Calu3 (cell line): ENCODE measurements at regions not wholly inside any gene's neighbourhood (a gene's known extent, or its start where the extent isn't known, plus 50 kb on each side); places are given as distances from the start of the nearest gene placed in this dataset.
"Not testable (repeated sequence)": the region's sequence is repeated elsewhere in the genome, so short reads cannot be mapped to it uniquely, and the experiment has no call there.

Experiments used
- BruUV-seq: library from RNA; stranded (reverse); fragments of 400-500 nt; replicated peaks from 2 replicates; lab custom pipeline; 2021; lab: Mats Ljungman, UMichigan
- CTCF ChIA-PET: fragments of 300-600 bp; sonication (Branson Sonifier 250); formaldehyde crosslinking; loops from one replicate; lab custom pipeline; 2022; ENCODE audit warnings: antibody characterized with exemption; lab: Charles Lee
- DNase-seq: peaks from one replicate; pipeline ENCODE4 v3.0.0; 2022
- H3K27ac Mint-ChIP-seq: one replicate; pipeline ENCODE4 v1.8.0; 2022; ENCODE audit warnings: mixed read lengths; ENCODE audit not compliant: unreplicated experiment
- H3K27me3 Mint-ChIP-seq: one replicate; pipeline ENCODE4 v1.8.0; 2022; ENCODE audit warnings: mixed read lengths; ENCODE audit not compliant: unreplicated experiment
- H3K36me3 Mint-ChIP-seq: one replicate; pipeline ENCODE4 v1.8.0; 2022; ENCODE audit warnings: mild to moderate bottlenecking, moderate library complexity, mixed read lengths; ENCODE audit not compliant: insufficient read depth, unreplicated experiment
- H3K4me1 Mint-ChIP-seq: one replicate; pipeline ENCODE4 v1.8.0; 2022; ENCODE audit warnings: mild to moderate bottlenecking, low read depth, mixed read lengths; ENCODE audit not compliant: unreplicated experiment
- H3K4me3 Mint-ChIP-seq: one replicate; pipeline ENCODE4 v1.8.0; 2022; ENCODE audit warnings: mild to moderate bottlenecking, low read depth, moderate library complexity, mixed read lengths; ENCODE audit not compliant: unreplicated experiment
- H3K9me3 Mint-ChIP-seq: one replicate; pipeline ENCODE4 v1.8.0; 2022; ENCODE audit warnings: low read depth, mixed read lengths; ENCODE audit not compliant: unreplicated experiment
- intact Hi-C: fragments of 100-400 bp; cut with micrococcal nuclease; formaldehyde crosslinking; loops from one replicate; pipeline ENCODE4 v1.10.0; 2022; ENCODE audit not compliant: unreplicated experiment
- TF ChIP-seq, protein P1 (sequence below): fragments of 200-600 bp; IDR thresholded peaks from one replicate; pipeline ENCODE4 v1.8.0; 2022; ENCODE audit warnings: antibody characterized with exemption; ENCODE audit not compliant: unreplicated experiment

DNA sequence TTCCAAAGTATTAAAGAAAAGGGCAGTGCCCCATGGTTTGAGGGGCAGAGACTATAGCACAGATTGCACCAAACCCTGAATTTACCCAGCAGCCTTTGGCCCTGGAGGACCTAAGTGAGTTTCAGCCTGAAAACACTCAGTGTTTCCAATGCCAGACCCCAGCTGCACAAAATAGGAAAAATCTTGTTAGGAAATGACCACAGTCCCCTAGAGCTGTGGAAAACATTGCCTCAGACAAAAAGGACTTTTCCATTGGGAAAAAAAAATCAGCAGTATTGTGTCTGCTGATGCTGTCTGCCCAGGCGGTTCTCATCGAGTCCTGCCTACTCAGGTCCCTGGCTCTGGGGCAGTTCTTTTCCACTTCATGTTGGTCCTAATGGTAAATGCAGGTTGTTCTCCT is 121.7 kb upstream of the DLG1 start:
- Mint-ChIP-seq H3K36me3 (peaks cover 5% of the 10 kb centered on the region), H3K4me3 (no peak overlapping the region), H3K4me1 (peaks cover 9% of the 10 kb centered on the region), H3K27ac (no peak overlapping the region), H3K9me3 (no peaks in the 10 kb centered on the region), H3K27me3 (peaks cover 15% of the 10 kb centered on the region)
- CTCF ChIA-PET, result interaction anchor here (0.6 kb wide), 1 partner anchor 1279 kb away, joined by 4 read pairs; no protein-coding TSS in a partner anchor
- no TSS peak for BruUV-seq
- intact Hi-C loops, result no loop called here
- DNase-seq, result no peak
- TF ChIP-seq, protein P1, sequence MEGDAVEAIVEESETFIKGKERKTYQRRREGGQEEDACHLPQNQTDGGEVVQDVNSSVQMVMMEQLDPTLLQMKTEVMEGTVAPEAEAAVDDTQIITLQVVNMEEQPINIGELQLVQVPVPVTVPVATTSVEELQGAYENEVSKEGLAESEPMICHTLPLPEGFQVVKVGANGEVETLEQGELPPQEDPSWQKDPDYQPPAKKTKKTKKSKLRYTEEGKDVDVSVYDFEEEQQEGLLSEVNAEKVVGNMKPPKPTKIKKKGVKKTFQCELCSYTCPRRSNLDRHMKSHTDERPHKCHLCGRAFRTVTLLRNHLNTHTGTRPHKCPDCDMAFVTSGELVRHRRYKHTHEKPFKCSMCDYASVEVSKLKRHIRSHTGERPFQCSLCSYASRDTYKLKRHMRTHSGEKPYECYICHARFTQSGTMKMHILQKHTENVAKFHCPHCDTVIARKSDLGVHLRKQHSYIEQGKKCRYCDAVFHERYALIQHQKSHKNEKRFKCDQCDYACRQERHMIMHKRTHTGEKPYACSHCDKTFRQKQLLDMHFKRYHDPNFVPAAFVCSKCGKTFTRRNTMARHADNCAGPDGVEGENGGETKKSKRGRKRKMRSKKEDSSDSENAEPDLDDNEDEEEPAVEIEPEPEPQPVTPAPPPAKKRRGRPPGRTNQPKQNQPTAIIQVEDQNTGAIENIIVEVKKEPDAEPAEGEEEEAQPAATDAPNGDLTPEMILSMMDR, result no peak

GRCh38 chr3:197419696-197420095 is 121.3 kb upstream of the DLG1 start:
- H3K27ac Mint-ChIP-seq, result no peak overlapping the region
- H3K9me3 Mint-ChIP-seq, result no peaks in the 10 kb centered on the region
- peaks cover 5% of the 10 kb centered on the region for H3K36me3 Mint-ChIP-seq
- TF ChIP-seq, protein P1, result no peak
- DNase-seq, result no peak
- CTCF ChIA-PET, result no interaction called here
- BruUV-seq, result no TSS peak
- peaks cover 9% of the 10 kb centered on the region for H3K4me1 Mint-ChIP-seq
- H3K4me3 Mint-ChIP-seq, result no peak overlapping the region
- peaks cover 15% of the 10 kb centered on the region for H3K27me3 Mint-ChIP-seq
- intact Hi-C loops, result no loop called here

DNA sequence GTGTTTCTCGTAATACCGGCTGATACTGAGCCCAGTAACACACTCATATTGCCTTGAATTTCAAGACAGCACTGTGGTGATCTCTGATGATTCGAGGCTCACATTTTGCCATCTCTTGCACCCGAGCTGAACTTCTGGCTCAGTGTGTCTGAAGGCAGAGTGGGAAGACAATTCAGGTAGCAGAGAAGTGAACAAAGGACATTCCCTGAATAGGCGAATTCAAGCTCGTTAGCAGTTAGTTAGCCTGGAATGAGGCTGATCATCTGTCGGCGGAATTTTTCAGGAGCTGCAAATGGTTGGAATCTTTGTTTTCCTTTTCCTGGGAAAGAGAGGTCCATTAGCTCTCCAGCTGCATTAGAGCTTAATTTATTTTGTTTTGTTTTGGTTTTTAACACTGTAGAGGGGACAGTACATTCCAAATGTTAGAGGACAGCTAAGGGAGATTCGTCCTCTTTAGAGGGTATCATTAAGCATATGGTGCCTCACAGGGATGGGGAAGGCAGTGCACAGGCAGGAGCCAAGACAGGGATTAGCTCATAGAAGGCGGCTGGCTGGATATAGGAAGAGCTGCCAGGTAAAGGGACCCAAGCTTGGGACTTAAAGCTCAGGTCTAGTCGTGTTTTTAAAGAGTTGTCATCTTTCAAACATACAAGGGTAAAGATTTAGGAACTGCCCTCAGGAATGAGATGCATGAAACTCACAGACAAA is 119.7 kb upstream of the DLG1 start:
- intact Hi-C loops, result no loop called here
- Mint-ChIP-seq H3K27me3 (no peaks in the 10 kb centered on the region), H3K36me3 (peaks cover 5% of the 10 kb centered on the region), H3K27ac (no peak overlapping the region), H3K4me3 (no peak overlapping the region), H3K9me3 (no peaks in the 10 kb centered on the region), H3K4me1 (peaks cover 9% of the 10 kb centered on the region)
- TF ChIP-seq, protein P1, result no peak
- DNase-seq, result no peak
- no TSS peak for BruUV-seq
- CTCF ChIA-PET, result no interaction called here

- H3K4me3 Mint-ChIP-seq, result no peak overlapping the region
- CTCF ChIA-PET, result no interaction called here
- no peak overlapping the region for H3K27ac Mint-ChIP-seq
- H3K27me3 Mint-ChIP-seq, result no peaks in the 10 kb centered on the region
- no TSS peak for BruUV-seq
- intact Hi-C loops, result no loop called here
- TF ChIP-seq, protein P1, result no peak
- no peaks in the 10 kb centered on the region for H3K9me3 Mint-ChIP-seq
- DNase-seq, result no peak
- peaks cover 4% of the 10 kb centered on the region for H3K36me3 Mint-ChIP-seq
- H3K4me1 Mint-ChIP-seq, result peaks cover 6% of the 10 kb centered on the region
Measured at GRCh38 chr3:197417441-197417840, 119.0 kb upstream of the DLG1 start.

DNA sequence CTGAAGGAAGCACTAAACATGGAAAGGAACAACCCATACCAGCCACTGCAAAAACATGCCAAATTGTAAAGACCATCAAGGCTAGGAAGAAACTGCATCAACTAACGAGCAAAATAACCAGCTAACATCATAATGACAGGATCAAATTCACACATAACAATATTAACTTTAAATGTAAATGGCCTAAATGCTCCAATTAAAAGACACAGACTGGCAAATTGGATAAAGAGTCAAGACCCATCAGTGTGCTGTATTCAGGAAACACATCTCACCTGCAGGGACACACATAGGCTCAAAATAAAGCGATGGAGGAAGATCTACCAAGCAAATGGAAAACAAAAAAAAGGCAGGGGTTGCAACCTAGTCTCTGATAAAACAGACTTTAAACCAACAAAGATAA is 113.5 kb upstream of the DLG1 start:
- H3K36me3 Mint-ChIP-seq, intact Hi-C loops, H3K9me3 Mint-ChIP-seq, CTCF ChIA-PET, H3K27ac Mint-ChIP-seq, DNase-seq, BruUV-seq, H3K4me1 Mint-ChIP-seq, H3K4me3 Mint-ChIP-seq, H3K27me3 Mint-ChIP-seq: not testable (repeated sequence)

DNA sequence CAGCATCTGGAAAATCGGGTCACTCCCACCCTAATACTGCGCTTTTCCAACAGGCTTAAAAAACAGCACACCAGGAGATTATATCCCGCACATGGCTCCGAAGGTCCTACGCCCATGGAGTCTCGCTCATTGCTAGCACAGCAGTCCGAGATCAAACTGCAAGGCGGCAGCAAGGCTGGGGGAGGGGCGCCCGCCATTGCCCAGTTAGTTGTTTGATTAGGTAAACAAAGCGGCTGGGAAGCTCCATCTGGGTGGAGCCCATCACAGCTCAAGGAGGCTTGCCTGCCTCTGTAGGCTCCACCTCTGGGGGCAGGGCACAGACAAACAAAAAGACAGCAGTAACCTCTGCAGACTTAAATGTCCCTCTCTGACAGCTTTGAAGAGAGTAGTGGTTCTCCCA is 111.8 kb upstream of the DLG1 start:
- H3K9me3 Mint-ChIP-seq, intact Hi-C loops, H3K4me1 Mint-ChIP-seq, H3K36me3 Mint-ChIP-seq, DNase-seq, BruUV-seq, H3K27ac Mint-ChIP-seq, H3K27me3 Mint-ChIP-seq, CTCF ChIA-PET, H3K4me3 Mint-ChIP-seq: not testable (repeated sequence)
